ENCODE measurements at regions not wholly inside any gene's neighbourhood (a gene's known extent, or its start where the extent isn't known, plus 50 kb on each side); places are given as distances from the start of the nearest gene placed in this dataset.

DNA sequence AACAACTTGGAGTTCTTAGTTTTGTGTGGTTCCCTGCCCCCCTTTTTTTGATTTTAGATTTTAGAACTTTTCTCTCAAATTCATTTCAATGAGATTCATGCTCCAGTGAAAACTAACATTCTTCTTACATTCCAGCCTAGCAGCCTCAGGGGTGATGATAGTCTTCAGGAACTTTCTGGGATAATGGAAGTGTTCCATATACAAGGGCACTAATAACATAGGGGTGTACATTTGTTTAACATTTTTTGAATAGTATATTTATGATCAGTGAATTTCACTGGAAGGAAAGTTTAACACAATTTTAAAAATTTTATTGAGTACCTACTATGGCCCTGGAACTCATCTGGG, 61.4 kb upstream of the ZNF648 start:
- H3K27me3 Mint-ChIP-seq (ENCODE audit: unreplicated experiment), result no peaks in the 10 kb centered on the region
- no peak overlapping the region for H3K27ac Mint-ChIP-seq (ENCODE audit: unreplicated experiment)
- peaks cover 30% of the 10 kb centered on the region for H3K4me1 Mint-ChIP-seq (ENCODE audit: low read depth, unreplicated experiment)
- intact Hi-C loops (cut with micrococcal nuclease; ENCODE audit: unreplicated experiment), result no loop called here
- H3K36me3 Mint-ChIP-seq (ENCODE audit: insufficient read depth, unreplicated experiment), result no peaks in the 10 kb centered on the region
- BruUV-seq (replicated peaks), result no TSS peak
- CTCF ChIA-PET, result no interaction called here
- no peak overlapping the region for H3K4me3 Mint-ChIP-seq (ENCODE audit: low read depth, unreplicated experiment)
- no peaks in the 10 kb centered on the region for H3K9me3 Mint-ChIP-seq (ENCODE audit: low read depth, unreplicated experiment)
- TF ChIP-seq, protein P1, sequence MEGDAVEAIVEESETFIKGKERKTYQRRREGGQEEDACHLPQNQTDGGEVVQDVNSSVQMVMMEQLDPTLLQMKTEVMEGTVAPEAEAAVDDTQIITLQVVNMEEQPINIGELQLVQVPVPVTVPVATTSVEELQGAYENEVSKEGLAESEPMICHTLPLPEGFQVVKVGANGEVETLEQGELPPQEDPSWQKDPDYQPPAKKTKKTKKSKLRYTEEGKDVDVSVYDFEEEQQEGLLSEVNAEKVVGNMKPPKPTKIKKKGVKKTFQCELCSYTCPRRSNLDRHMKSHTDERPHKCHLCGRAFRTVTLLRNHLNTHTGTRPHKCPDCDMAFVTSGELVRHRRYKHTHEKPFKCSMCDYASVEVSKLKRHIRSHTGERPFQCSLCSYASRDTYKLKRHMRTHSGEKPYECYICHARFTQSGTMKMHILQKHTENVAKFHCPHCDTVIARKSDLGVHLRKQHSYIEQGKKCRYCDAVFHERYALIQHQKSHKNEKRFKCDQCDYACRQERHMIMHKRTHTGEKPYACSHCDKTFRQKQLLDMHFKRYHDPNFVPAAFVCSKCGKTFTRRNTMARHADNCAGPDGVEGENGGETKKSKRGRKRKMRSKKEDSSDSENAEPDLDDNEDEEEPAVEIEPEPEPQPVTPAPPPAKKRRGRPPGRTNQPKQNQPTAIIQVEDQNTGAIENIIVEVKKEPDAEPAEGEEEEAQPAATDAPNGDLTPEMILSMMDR (IDR thresholded peaks at IDR 0.05; ENCODE audit: unreplicated experiment), result no peak
- DNase-seq, result no peak

DNA sequence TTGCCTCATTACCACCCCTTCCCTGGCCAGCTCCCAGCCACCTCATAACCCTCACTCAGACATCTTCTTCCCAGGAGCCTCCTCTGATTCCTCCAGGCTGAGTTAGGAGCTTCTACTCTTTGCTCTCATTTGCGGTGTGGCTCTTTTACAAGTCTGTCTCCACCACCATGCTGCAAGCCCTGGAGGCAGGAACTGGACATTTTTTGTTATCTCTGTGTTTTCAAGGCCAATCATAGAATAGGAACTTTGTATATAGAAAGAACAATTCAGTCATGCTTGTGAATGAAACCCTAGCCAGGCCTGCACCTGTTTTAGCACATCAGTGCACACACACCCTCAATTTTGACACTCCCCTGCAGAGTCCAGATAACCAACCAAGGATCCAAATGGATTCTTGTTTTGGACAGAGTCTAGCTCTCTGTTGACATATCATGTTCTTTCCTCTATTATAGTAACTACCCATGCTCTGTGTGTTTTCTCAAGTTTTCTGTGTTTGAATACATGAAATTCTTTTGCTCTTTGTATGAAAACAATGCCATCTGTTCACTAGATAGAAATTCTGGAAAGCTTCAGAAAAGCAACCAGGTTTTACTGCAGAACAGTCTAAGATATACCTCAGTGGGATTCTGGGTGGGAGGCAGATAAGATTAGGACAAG, 60.9 kb upstream of the ZNF648 start:
- H3K27me3 Mint-ChIP-seq (ENCODE audit: unreplicated experiment), result no peaks in the 10 kb centered on the region
- H3K4me1 Mint-ChIP-seq (ENCODE audit: low read depth, unreplicated experiment), result peaks cover 30% of the 10 kb centered on the region
- H3K4me3 Mint-ChIP-seq (ENCODE audit: low read depth, unreplicated experiment), result no peak overlapping the region
- H3K9me3 Mint-ChIP-seq (ENCODE audit: low read depth, unreplicated experiment), result no peaks in the 10 kb centered on the region
- no peaks in the 10 kb centered on the region for H3K36me3 Mint-ChIP-seq (ENCODE audit: insufficient read depth, unreplicated experiment)
- DNase-seq, result no peak
- H3K27ac Mint-ChIP-seq (ENCODE audit: unreplicated experiment), result no peak overlapping the region
- TF ChIP-seq, protein P1 (IDR thresholded peaks at IDR 0.05; ENCODE audit: unreplicated experiment), result no peak
- CTCF ChIA-PET, result no interaction called here
- intact Hi-C loops (cut with micrococcal nuclease; ENCODE audit: unreplicated experiment), result no loop called here
- no TSS peak for BruUV-seq (replicated peaks)

DNA sequence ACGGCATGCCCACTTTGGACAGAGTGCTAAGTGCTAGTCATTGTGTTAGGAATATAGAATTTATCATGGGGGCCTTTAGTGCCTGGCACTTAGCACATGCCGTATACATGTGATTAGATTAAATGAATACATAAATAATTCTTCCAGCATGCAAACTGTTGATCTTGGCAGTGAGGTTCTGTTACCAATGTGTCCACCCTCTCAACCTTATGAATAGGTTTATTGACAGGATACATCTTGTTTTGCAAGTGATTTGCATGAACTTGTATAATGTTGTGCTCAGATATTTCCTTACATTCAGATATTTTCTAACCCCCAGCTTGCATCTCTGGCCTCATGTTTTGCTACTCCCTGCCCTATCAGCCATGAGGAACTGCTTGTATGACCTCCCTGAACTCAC, 60.3 kb upstream of the ZNF648 start:
- intact Hi-C loops (cut with micrococcal nuclease; ENCODE audit: unreplicated experiment), result no loop called here
- Mint-ChIP-seq H3K27ac (ENCODE audit: unreplicated experiment) (no peak overlapping the region), H3K4me1 (ENCODE audit: low read depth, unreplicated experiment) (peaks cover 30% of the 10 kb centered on the region), H3K4me3 (ENCODE audit: low read depth, unreplicated experiment) (no peak overlapping the region), H3K36me3 (ENCODE audit: insufficient read depth, unreplicated experiment) (no peaks in the 10 kb centered on the region), H3K27me3 (ENCODE audit: unreplicated experiment) (no peaks in the 10 kb centered on the region), H3K9me3 (ENCODE audit: low read depth, unreplicated experiment) (no peaks in the 10 kb centered on the region)
- no TSS peak for BruUV-seq (replicated peaks)
- CTCF ChIA-PET, result no interaction called here
- no peak for DNase-seq
- TF ChIP-seq, protein P1 (IDR thresholded peaks at IDR 0.05; ENCODE audit: unreplicated experiment), result no peak

DNA sequence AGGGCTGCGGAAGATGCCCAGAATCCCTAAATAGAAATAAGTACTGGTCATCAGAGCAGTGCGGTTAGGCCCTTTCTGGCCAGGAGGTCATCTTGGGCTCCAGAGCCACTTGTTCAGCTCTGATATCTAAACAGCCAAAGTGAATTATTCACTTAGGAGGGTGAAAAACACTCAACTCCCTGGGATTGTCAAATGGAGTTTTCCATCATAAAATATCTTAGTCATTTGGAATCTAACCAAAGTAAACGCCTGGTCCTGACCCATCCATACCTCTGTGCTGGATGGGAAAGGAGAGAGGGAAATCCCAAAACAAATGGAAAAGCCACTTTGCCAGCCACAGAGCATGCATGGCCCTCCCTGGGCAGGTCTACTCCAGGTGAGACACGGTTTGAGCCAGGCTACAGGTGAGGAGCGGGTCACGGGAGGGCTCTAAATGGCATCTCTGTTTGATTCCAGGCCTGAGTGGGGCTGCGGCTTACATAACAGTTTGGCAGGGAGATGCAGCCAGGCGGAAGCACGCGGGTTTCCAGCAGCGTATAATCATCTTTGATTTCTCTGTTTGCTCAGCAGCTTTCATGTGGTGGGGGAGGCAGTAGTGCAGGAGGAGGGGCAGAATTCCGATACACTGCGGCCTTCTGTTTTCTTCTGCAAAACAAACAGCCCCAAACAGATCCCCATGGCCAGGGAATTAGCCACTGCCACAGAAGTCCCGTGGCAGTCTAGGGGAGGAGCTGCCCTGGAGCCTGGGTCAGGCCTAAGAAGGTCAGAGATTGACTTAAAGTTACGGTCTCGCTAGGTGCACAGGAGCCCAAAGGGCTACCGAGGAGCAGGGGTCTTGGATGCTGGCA, 59.1 kb upstream of the ZNF648 start:
- BruUV-seq (replicated peaks), result no TSS peak
- H3K27me3 Mint-ChIP-seq (ENCODE audit: unreplicated experiment), result no peaks in the 10 kb centered on the region
- no peaks in the 10 kb centered on the region for H3K9me3 Mint-ChIP-seq (ENCODE audit: low read depth, unreplicated experiment)
- peak; percentile 58 for DNase-seq
- intact Hi-C loops (cut with micrococcal nuclease; ENCODE audit: unreplicated experiment), result no loop called here
- CTCF ChIA-PET, result interaction anchor here (0.7 to 1.8 kb wide), 3 partner anchors 10 to 66 kb away, joined by 3 to 6 read pairs (median 4); no protein-coding TSS in a partner anchor
- H3K27ac Mint-ChIP-seq (ENCODE audit: unreplicated experiment), result no peak overlapping the region
- peaks cover 30% of the 10 kb centered on the region for H3K4me1 Mint-ChIP-seq (ENCODE audit: low read depth, unreplicated experiment)
- no peaks in the 10 kb centered on the region for H3K36me3 Mint-ChIP-seq (ENCODE audit: insufficient read depth, unreplicated experiment)
- TF ChIP-seq, protein P1 (IDR thresholded peaks at IDR 0.05; ENCODE audit: unreplicated experiment), result no peak
- no peak overlapping the region for H3K4me3 Mint-ChIP-seq (ENCODE audit: low read depth, unreplicated experiment)

All from Calu3 (cell line).